GM23338 (cell line): ENCODE measurements at regions not wholly inside any gene's neighbourhood (a gene's known extent, or its start where the extent isn't known, plus 50 kb on each side); places are given as distances from the start of the nearest gene placed in this dataset.

Source experiments
- EZH2 ChIP-seq: fragments of 200-600 bp; sonication (generic); IDR thresholded peaks from one replicate; pipeline ENCODE4 v1.8.0; 2017; ENCODE audit warnings: antibody characterized with exemption, mild to moderate bottlenecking, low read depth; ENCODE audit not compliant: unreplicated experiment
- EZH2phosphoT487 ChIP-seq: fragments of 200-600 bp; sonication (generic); IDR thresholded peaks from one replicate; pipeline ENCODE4 v1.8.1; 2018; ENCODE audit warnings: antibody characterized with exemption; ENCODE audit not compliant: unreplicated experiment
- NANOG ChIP-seq: IDR thresholded peaks from 2 replicates; pipeline ENCODE4 v1.6.1; 2016; ENCODE audit warnings: antibody characterized with exemption, borderline replicate concordance
- POLR2AphosphoS5 ChIP-seq: IDR thresholded peaks from 2 replicates; pipeline ENCODE4 v1.6.1; 2016; ENCODE audit warnings: antibody characterized with exemption, low read depth
- STAT1 ChIP-seq: IDR thresholded peaks from one replicate; pipeline ENCODE4 v1.6.1; 2016; ENCODE audit warnings: antibody characterized with exemption; ENCODE audit not compliant: unreplicated experiment
- TF ChIP-seq, protein P1 (sequence below), 2 experiments: fragments of 200-600 bp in 1 of 2; sonication (generic) in 1 of 2; conservative IDR thresholded peaks; 2 replicates each; pipeline versions ENCODE4 v1.5.1 to v1.6.1; 2016 to 2017; ENCODE audit warnings: antibody characterized with exemption in 2 of 2, low read depth in 2 of 2, mild to moderate bottlenecking in 2 of 2, moderate library complexity in 1 of 2
- TF ChIP-seq, protein P2 (sequence below): IDR thresholded peaks from one replicate; pipeline ENCODE4 v1.6.1; 2018; ENCODE audit warnings: antibody characterized with exemption; ENCODE audit not compliant: unreplicated experiment

DNA sequence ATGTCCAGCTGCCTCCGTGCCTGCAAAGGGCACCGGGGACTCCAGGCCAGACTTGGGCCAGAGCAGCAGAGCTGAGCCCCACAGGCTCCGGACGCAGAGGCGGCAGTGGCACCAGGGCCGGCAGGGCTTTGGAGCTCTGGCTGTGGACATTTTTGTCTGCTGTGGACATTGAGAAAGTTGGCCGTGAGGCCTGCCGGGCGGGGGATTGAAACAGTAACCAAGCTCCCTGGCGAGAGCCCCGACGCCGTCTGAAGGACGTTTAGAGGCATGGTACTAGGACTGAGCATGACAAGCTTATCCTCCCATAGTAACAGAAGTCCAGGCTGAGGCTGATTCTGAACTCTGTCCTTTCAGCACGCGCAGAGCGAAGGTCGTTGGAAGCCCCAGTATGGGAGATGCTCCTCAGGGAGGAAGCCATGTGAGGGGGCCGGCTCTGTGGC is 323.8 kb downstream of the AMY1C start:
- TF ChIP-seq POLR2AphosphoS5 (no peak), STAT1 (no peak), EZH2phosphoT487 (no peak), EZH2 (no peak), NANOG (no peak)
- TF ChIP-seq, protein P1, sequence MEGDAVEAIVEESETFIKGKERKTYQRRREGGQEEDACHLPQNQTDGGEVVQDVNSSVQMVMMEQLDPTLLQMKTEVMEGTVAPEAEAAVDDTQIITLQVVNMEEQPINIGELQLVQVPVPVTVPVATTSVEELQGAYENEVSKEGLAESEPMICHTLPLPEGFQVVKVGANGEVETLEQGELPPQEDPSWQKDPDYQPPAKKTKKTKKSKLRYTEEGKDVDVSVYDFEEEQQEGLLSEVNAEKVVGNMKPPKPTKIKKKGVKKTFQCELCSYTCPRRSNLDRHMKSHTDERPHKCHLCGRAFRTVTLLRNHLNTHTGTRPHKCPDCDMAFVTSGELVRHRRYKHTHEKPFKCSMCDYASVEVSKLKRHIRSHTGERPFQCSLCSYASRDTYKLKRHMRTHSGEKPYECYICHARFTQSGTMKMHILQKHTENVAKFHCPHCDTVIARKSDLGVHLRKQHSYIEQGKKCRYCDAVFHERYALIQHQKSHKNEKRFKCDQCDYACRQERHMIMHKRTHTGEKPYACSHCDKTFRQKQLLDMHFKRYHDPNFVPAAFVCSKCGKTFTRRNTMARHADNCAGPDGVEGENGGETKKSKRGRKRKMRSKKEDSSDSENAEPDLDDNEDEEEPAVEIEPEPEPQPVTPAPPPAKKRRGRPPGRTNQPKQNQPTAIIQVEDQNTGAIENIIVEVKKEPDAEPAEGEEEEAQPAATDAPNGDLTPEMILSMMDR (conservative IDR thresholded peaks at IDR 0.05; ENCODE audit: low read depth in 2 of 2), result no peak
- TF ChIP-seq, protein P2, sequence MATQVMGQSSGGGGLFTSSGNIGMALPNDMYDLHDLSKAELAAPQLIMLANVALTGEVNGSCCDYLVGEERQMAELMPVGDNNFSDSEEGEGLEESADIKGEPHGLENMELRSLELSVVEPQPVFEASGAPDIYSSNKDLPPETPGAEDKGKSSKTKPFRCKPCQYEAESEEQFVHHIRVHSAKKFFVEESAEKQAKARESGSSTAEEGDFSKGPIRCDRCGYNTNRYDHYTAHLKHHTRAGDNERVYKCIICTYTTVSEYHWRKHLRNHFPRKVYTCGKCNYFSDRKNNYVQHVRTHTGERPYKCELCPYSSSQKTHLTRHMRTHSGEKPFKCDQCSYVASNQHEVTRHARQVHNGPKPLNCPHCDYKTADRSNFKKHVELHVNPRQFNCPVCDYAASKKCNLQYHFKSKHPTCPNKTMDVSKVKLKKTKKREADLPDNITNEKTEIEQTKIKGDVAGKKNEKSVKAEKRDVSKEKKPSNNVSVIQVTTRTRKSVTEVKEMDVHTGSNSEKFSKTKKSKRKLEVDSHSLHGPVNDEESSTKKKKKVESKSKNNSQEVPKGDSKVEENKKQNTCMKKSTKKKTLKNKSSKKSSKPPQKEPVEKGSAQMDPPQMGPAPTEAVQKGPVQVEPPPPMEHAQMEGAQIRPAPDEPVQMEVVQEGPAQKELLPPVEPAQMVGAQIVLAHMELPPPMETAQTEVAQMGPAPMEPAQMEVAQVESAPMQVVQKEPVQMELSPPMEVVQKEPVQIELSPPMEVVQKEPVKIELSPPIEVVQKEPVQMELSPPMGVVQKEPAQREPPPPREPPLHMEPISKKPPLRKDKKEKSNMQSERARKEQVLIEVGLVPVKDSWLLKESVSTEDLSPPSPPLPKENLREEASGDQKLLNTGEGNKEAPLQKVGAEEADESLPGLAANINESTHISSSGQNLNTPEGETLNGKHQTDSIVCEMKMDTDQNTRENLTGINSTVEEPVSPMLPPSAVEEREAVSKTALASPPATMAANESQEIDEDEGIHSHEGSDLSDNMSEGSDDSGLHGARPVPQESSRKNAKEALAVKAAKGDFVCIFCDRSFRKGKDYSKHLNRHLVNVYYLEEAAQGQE, result no peak
